Right atrium auricular region (tissue), 2 donors: ENCODE measurements at regions not wholly inside any gene's neighbourhood (a gene's known extent, or its start where the extent isn't known, plus 50 kb on each side); places are given as distances from the start of the nearest gene placed in this dataset.

Experiments used
- DNase-seq: peaks from one replicate; pipeline ENCODE4 v3.0.0-alpha.2; 2019; ENCODE audit warnings: low spot score
- H3K27ac ChIP-seq, 2 donors: fragments of 200-600 bp; sonication (generic); 1 replicate in 1 of 2; 2 replicates in 1 of 2; pipeline ENCODE4 v1.5.1; 2016 to 2019
- H3K27me3 ChIP-seq, 2 donors: fragments of 200-600 bp; sonication (generic); one replicate each; pipeline versions ENCODE4 v1.5.1 to v1.6.0; 2017 to 2019
- H3K36me3 ChIP-seq: fragments of 200-600 bp; sonication (generic); one replicate; pipeline ENCODE4 v1.5.1; 2016
- H3K4me1 ChIP-seq, 2 donors: fragments of 200-600 bp; sonication (generic); one replicate each; pipeline versions ENCODE4 v1.5.1 to v1.6.0; 2017 to 2019
- H3K4me3 ChIP-seq, 2 donors: fragments of 200-600 bp; sonication (generic); 1 replicate in 1 of 2; 2 replicates in 1 of 2; pipeline ENCODE4 v1.5.1; 2017 to 2019; ENCODE audit warnings: mild to moderate bottlenecking in 1 of 2, moderate library complexity in 1 of 2
- H3K9me3 ChIP-seq, 2 donors: fragments of 200-600 bp; sonication (generic); one replicate each; pipeline ENCODE4 v1.5.1; 2019
- TF ChIP-seq, protein P1 (sequence below), 2 donors: fragments of 200-600 bp; sonication (generic); IDR thresholded peaks; one replicate each; pipeline ENCODE4 v1.5.1; 2019; ENCODE audit warnings: antibody characterized with exemption in 2 of 2

DNA sequence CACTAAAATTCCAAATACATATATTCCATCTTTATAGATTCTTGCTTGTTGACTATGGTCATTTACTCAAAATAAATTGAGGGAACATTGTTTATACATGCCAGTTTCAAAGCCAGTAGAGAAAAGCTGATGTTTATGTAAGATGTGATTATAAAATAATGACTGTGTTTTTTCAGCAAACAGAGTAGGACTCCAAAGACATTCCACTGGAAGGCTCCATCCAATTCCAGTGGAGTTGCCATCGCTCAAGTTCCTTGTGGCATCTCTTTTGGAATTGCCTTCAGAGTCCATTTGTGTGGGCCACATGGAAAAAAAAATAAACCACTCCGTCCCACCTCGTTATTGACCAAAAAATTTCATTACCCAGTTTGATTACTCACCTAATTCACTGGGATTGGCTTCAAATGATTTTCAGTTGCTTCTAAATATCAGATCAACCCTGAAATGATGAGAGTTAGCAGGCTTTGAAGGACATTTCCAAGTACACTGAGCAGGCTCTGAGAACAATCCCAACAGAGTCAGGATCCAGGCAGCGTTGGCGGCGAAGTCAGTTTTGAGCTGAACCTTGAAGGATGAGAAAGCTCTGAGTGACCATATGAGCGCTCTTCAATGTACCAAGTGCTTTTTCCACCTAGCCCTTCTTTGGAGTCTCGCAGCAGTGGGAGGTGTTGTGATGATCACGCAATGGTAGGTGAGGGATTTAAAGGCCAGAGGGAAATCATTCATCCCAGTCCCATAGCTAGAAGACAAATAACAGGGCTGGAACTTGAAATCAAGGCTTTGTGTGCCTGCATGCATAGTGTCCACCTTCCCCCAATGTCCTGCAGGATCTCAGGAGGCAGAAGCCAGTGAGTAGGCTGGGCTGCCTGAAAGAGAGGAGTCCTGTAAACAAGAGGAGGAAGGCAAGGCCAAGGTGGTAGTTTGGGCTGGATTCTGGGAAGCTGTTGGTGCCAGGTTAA lies 281.7 kb downstream of the CDC5L start:
- Histone ChIP-seq H3K9me3 (no peaks in the 10 kb centered on the region), H3K27me3 (no peaks in the 10 kb centered on the region), H3K4me1 (no peaks in the 10 kb centered on the region), H3K36me3 (no peaks in the 10 kb centered on the region), H3K27ac (no peak overlapping the region), H3K4me3 (no peak overlapping the region)
- TF ChIP-seq, protein P1, sequence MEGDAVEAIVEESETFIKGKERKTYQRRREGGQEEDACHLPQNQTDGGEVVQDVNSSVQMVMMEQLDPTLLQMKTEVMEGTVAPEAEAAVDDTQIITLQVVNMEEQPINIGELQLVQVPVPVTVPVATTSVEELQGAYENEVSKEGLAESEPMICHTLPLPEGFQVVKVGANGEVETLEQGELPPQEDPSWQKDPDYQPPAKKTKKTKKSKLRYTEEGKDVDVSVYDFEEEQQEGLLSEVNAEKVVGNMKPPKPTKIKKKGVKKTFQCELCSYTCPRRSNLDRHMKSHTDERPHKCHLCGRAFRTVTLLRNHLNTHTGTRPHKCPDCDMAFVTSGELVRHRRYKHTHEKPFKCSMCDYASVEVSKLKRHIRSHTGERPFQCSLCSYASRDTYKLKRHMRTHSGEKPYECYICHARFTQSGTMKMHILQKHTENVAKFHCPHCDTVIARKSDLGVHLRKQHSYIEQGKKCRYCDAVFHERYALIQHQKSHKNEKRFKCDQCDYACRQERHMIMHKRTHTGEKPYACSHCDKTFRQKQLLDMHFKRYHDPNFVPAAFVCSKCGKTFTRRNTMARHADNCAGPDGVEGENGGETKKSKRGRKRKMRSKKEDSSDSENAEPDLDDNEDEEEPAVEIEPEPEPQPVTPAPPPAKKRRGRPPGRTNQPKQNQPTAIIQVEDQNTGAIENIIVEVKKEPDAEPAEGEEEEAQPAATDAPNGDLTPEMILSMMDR (IDR thresholded peaks at IDR 0.05): no peak
- DNase-seq: no peak

DNA sequence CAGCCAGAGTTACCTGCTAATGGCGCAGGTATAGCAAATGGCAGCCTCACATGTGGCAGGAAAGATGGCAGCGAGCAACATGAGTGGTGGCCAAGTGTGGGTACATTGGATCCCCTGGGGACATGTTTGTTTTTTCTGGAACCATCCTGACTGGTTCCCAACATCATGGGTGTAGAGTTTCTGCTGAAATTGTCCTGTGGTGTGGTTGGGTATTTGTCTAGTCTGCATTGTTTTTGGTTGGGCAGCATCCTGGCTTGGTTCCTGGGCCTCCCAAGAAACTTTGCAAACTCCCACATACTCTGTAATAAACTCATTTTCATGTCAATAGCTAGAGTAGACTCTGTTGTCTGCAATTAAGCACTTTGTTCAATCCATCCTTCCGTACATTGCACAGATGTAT lies 282.6 kb downstream of the CDC5L start:
- Histone ChIP-seq H3K27ac (no peak overlapping the region), H3K4me1 (no peaks in the 10 kb centered on the region), H3K4me3 (no peak overlapping the region), H3K27me3 (no peaks in the 10 kb centered on the region), H3K9me3 (no peaks in the 10 kb centered on the region), H3K36me3 (no peaks in the 10 kb centered on the region)
- DNase-seq: no peak
- TF ChIP-seq, protein P1 (IDR thresholded peaks at IDR 0.05): no peak

DNA sequence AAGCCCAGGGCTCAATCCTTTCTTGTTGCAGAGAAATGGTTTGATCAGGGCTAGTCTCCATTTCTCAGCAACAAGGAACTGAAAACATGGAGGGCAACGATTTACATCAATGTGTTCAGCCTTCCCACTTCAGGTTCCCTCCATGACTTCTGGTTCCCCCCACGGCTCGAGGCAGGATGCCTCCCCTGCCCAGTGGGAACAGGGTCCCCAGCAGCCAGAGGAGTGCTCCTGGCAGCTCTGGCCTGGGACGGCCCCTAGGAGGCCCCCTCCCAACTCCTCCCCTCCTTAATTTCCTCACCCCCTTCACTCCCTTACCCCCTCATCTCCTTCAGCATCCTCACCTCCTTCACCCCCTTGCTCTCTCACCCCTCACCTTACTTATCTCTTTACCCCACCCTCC lies 283.8 kb downstream of the CDC5L start:
- TF ChIP-seq, protein P1 (IDR thresholded peaks at IDR 0.05): no peak
- no peak for DNase-seq
- Histone ChIP-seq H3K36me3 (no peaks in the 10 kb centered on the region), H3K4me1 (no peaks in the 10 kb centered on the region), H3K4me3 (no peak overlapping the region), H3K27ac (no peak overlapping the region), H3K9me3 (no peaks in the 10 kb centered on the region), H3K27me3 (no peaks in the 10 kb centered on the region)

DNA sequence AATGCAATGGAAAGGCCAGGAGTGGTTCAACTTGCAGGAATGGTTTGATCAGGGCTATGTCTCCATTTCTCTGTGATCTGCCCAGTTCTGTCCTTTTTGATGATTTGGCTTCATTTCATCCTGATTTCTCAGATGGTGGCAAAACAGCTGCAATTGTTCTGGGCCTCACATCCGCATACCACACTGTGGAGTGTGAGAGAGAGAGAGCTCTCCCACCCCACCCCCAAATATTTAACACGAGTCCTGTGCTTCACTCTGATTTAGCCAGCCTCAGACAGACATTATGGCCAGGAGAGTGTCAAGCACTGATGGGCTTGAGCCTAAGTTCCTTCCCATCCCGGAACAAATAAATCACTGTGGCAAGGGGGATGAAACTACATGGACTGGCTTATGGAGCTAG lies 284.6 kb downstream of the CDC5L start:
- Histone ChIP-seq H3K4me3 (no peak overlapping the region), H3K4me1 (no peaks in the 10 kb centered on the region), H3K27me3 (no peaks in the 10 kb centered on the region), H3K9me3 (no peaks in the 10 kb centered on the region), H3K27ac (no peak overlapping the region), H3K36me3 (no peaks in the 10 kb centered on the region)
- TF ChIP-seq, protein P1 (IDR thresholded peaks at IDR 0.05): no peak
- DNase-seq: no peak

DNA sequence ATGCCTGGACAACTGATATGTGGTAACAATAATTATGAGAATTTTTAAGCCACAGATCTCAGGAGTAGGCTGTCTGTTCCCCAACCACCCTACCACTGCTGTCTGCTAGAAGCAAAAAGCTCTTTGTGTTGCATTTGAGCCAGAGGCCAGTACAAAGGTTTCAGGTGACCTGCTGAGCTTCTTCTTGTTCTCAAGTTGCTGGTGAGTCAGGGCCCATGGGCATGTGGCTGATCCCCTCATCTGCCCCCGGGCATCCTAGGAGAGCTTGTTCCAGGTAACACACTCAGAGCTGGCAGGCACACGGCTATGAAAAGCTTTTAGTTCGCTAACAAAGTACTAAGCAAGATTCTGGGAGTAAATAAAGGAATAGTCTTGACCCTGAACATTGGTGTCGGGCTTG lies 285.3 kb downstream of the CDC5L start:
- Histone ChIP-seq H3K27ac (no peak overlapping the region), H3K9me3 (no peaks in the 10 kb centered on the region), H3K36me3 (no peaks in the 10 kb centered on the region), H3K4me3 (no peak overlapping the region), H3K27me3 (no peaks in the 10 kb centered on the region), H3K4me1 (no peaks in the 10 kb centered on the region)
- no peak for DNase-seq
- TF ChIP-seq, protein P1 (IDR thresholded peaks at IDR 0.05): no peak
